Sigmoid colon (tissue), 6 donors: ENCODE measurements at regions not wholly inside any gene's neighbourhood (a gene's known extent, or its start where the extent isn't known, plus 50 kb on each side); places are given as distances from the start of the nearest gene placed in this dataset.

Experiments used
- DNase-seq: peaks from one replicate; pipeline ENCODE4 v3.0.0-alpha.2; 2019
- H3K27ac ChIP-seq, 4 donors: fragments of 200-600 bp; sonication (generic); one replicate each; pipeline ENCODE4 v1.5.1; 2016 to 2019; ENCODE audit warnings: mild to moderate bottlenecking in 1 of 4
- H3K27me3 ChIP-seq, 3 donors: fragments of 200-600 bp; sonication (generic); one replicate each; pipeline ENCODE4 v1.5.1; 2019; ENCODE audit warnings: mild to moderate bottlenecking in 1 of 3
- H3K36me3 ChIP-seq, 4 donors: fragments of 200-600 bp; sonication (generic); one replicate each; pipeline ENCODE4 v1.5.1; 2016 to 2019
- H3K4me1 ChIP-seq, 4 donors: fragments of 200-600 bp; sonication (generic); one replicate each; pipeline ENCODE4 v1.5.1; 2017 to 2019
- H3K4me3 ChIP-seq, 4 donors: fragments of 200-600 bp; sonication (generic); one replicate each; pipeline ENCODE4 v1.5.1; 2017 to 2019; ENCODE audit warnings: mild to moderate bottlenecking in 2 of 4, moderate library complexity in 1 of 4
- H3K9me3 ChIP-seq, 4 donors: fragments of 200-600 bp in 3 of 4; sonication (generic) in 3 of 4; one replicate each; pipeline versions ENCODE4 v1.5.1 to v1.6.1; 2013 to 2019
- EP300 ChIP-seq, 4 donors: sonication (generic); formaldehyde crosslinking; IDR thresholded peaks; one replicate each; pipeline ENCODE4 v1.6.1; 2017; ENCODE audit warnings: antibody characterized with exemption in 4 of 4
- POLR2A ChIP-seq, 2 donors: fragments of 450-650 bp; IDR thresholded peaks; one replicate each; pipeline ENCODE4 v1.6.1; 2016; ENCODE audit warnings: antibody characterized with exemption in 2 of 2, mild to moderate bottlenecking in 2 of 2, moderate library complexity in 2 of 2
- POLR2AphosphoS5 ChIP-seq, 4 donors: sonication (generic); formaldehyde crosslinking; IDR thresholded peaks; one replicate each; pipeline ENCODE4 v1.6.1; 2017; ENCODE audit warnings: antibody characterized with exemption in 4 of 4
- WGBS, 2 donors: extraction: QIAGEN DNeasy Blood & Tissue Kit; methylation state at CpG; one replicate each; pipeline ENCODE4 v1.1.7; 2013; 5-methylcytosine and 5-hydroxymethylcytosine counted together
- intact Hi-C: fragments of 100-400 bp; cut with DNase I; formaldehyde crosslinking; loops from one replicate; pipeline ENCODE4 v1.15.1; 2023
- TF ChIP-seq, protein P1 (sequence below), 4 experiments: fragments of 450-650 bp in 3 of 4; fragments of 200-600 bp in 1 of 4; IDR thresholded peaks; one replicate each; pipeline ENCODE4 v1.5.1; 2016 to 2019; ENCODE audit warnings: antibody characterized with exemption in 4 of 4, mild to moderate bottlenecking in 3 of 4, moderate library complexity in 2 of 4
- donor health status: healthy with polysubstance abuse.
- donor health status: healthy.

DNA sequence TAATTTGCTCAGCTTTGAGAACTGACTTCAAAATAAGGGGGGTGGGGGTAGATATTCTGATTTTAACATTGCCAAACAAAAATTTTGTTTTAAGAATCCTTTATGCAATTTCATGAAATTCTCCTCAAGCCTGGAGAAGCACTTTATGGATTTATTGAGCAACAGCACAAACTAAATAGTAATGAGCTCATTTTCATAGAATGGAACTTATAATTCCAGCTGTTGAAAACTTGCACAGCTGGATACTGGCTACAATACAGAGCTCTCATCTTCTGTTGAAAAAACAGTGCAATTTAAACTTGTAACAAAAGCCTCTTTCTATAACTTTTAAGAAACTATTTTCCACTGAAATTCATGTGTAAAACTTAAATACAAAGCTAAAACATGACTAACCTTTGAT is 137.6 kb upstream of the FN1 start:
- Histone ChIP-seq H3K4me1 (no peaks in the 10 kb centered on the region), H3K27ac (no peak overlapping the region), H3K27me3 (no peaks in the 10 kb centered on the region), H3K36me3 (no peaks in the 10 kb centered on the region), H3K9me3 (no peaks in the 10 kb centered on the region), H3K4me3 (no peak overlapping the region)
- TF ChIP-seq EP300 (IDR thresholded peaks at IDR 0.05) (no peak), POLR2AphosphoS5 (IDR thresholded peaks at IDR 0.05) (no peak), POLR2A (IDR thresholded peaks at IDR 0.05) (no peak)
- TF ChIP-seq, protein P1, sequence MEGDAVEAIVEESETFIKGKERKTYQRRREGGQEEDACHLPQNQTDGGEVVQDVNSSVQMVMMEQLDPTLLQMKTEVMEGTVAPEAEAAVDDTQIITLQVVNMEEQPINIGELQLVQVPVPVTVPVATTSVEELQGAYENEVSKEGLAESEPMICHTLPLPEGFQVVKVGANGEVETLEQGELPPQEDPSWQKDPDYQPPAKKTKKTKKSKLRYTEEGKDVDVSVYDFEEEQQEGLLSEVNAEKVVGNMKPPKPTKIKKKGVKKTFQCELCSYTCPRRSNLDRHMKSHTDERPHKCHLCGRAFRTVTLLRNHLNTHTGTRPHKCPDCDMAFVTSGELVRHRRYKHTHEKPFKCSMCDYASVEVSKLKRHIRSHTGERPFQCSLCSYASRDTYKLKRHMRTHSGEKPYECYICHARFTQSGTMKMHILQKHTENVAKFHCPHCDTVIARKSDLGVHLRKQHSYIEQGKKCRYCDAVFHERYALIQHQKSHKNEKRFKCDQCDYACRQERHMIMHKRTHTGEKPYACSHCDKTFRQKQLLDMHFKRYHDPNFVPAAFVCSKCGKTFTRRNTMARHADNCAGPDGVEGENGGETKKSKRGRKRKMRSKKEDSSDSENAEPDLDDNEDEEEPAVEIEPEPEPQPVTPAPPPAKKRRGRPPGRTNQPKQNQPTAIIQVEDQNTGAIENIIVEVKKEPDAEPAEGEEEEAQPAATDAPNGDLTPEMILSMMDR (IDR thresholded peaks at IDR 0.05): no peak
- no peak for DNase-seq
- intact Hi-C loops: no loop called here

DNA sequence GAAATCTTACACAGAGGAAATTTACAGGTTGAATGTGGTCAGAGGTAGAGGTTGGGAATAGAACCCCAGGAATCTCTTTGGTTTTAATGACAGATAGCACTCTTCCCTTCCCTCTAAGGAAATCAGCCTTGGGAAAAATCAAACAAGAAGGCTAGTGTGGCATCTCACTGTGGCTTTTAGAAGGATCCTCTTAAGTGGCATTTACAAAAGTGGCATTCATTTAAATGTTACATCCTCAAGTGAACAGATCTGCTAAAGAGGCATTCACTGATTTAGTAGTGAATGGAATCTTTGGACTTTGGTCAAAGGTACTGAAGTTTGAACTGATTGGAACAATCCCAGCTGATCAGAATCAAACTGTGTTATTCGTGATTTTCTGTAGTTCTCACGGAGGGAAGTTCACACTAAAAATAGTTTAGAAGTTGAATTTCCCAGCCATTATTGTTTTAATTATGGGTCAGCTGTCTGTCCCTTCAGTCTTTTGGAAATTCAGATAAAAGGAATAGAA is 136.5 kb upstream of the FN1 start:
- DNase-seq: no peak
- no peaks in the 10 kb centered on the region for H3K4me1 ChIP-seq
- no peak overlapping the region for H3K27ac ChIP-seq
- H3K9me3 ChIP-seq: no peaks in the 10 kb centered on the region
- H3K27me3 ChIP-seq: no peaks in the 10 kb centered on the region
- TF ChIP-seq, protein P1 (IDR thresholded peaks at IDR 0.05): no peak
- TF ChIP-seq POLR2AphosphoS5 (IDR thresholded peaks at IDR 0.05): no peak
- TF ChIP-seq POLR2A (IDR thresholded peaks at IDR 0.05): no peak
- TF ChIP-seq EP300 (IDR thresholded peaks at IDR 0.05): no peak
- intact Hi-C loops: no loop called here
- no peak overlapping the region for H3K4me3 ChIP-seq
- WGBS, 2 donors: 30 to 69% methylated on average over 2 of the region's 2 CpGs
- no peaks in the 10 kb centered on the region for H3K36me3 ChIP-seq

DNA sequence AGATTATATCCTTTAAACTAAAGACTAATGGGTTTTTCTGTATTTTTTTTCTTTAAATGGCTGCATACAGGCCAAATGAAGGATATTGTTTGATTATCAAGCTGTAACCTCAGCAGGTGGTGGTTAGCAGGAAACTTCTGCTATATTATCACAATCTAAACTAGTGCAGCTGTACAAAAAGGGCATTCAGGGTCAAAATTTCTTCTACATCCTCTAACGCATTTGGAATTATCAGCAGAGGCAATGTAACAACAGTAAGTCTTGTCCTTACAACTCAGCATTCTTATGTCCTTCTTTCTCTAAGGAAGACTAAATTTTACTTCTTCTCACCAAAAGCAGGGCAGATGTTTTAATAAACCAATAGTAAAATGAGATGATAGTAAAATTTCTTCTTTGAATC is 135.8 kb upstream of the FN1 start:
- H3K36me3 ChIP-seq: no peaks in the 10 kb centered on the region
- no peak for TF ChIP-seq POLR2AphosphoS5 (IDR thresholded peaks at IDR 0.05)
- no peak for TF ChIP-seq POLR2A (IDR thresholded peaks at IDR 0.05)
- TF ChIP-seq, protein P1 (IDR thresholded peaks at IDR 0.05): no peak
- no peak for TF ChIP-seq EP300 (IDR thresholded peaks at IDR 0.05)
- H3K27ac ChIP-seq: no peak overlapping the region
- H3K9me3 ChIP-seq: no peaks in the 10 kb centered on the region
- DNase-seq: no peak
- H3K27me3 ChIP-seq: no peaks in the 10 kb centered on the region
- H3K4me1 ChIP-seq: no peaks in the 10 kb centered on the region
- no peak overlapping the region for H3K4me3 ChIP-seq
- intact Hi-C loops: no loop called here
- 5 to 22% methylated on average over 1 of the region's 1 CpG for WGBS, 2 donors

DNA sequence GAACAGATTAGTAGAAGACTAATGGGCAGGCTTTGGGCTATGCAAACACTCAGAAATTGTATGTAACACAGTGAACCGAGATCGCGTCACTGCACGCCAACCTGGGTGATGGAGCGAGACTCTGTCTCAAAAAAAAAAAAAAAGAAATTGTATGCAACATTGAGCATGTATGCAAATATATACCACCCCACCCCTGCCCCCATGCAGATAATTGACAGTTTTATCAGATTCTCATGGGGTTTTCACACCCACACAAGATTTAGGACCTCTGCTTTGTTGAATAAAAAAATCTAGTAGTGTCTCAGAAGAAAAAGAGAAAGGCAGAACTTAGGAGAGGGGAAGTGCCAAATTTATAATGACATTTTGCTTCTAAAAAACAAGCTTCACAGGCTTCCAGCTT is 131.6 kb upstream of the FN1 start:
- Histone ChIP-seq H3K4me1 (no peaks in the 10 kb centered on the region), H3K27me3 (no peaks in the 10 kb centered on the region), H3K36me3 (no peaks in the 10 kb centered on the region), H3K4me3 (no peak overlapping the region), H3K27ac (no peak overlapping the region), H3K9me3 (no peaks in the 10 kb centered on the region)
- no peak for TF ChIP-seq POLR2A (IDR thresholded peaks at IDR 0.05)
- no peak for TF ChIP-seq EP300 (IDR thresholded peaks at IDR 0.05)
- intact Hi-C loops: no loop called here
- WGBS, 2 donors: 90 to 94% methylated on average over 5 of the region's 5 CpGs
- DNase-seq: no peak

DNA sequence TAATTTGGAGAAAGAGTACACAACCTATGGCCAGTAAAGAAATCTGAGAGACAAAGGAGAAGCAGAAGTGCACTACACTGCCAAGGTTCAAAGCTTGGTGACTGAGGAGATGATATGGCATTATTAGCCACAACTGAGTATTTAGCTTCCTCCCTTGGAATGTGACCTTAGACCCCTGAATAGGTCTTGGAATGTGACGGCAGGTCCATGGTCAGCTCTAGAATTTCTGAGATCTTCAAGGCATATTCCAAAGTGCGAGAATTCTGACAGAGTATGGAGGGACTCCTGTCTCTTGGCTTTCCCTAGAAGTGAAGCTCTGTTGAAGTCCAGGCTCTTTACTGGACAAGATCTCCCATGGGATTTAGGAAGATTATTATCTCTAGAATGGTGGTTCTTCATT is 130.0 kb upstream of the FN1 start:
- WGBS, 2 donors: 95 to 97% methylated on average over 2 of the region's 2 CpGs
- no peaks in the 10 kb centered on the region for H3K9me3 ChIP-seq
- H3K27me3 ChIP-seq: no peaks in the 10 kb centered on the region
- DNase-seq: no peak
- H3K4me1 ChIP-seq: no peaks in the 10 kb centered on the region
- TF ChIP-seq EP300 (IDR thresholded peaks at IDR 0.05): no peak
- no peak for TF ChIP-seq POLR2A (IDR thresholded peaks at IDR 0.05)
- TF ChIP-seq, protein P1 (IDR thresholded peaks at IDR 0.05): no peak
- TF ChIP-seq POLR2AphosphoS5 (IDR thresholded peaks at IDR 0.05): no peak
- no peak overlapping the region for H3K27ac ChIP-seq
- no peak overlapping the region for H3K4me3 ChIP-seq
- intact Hi-C loops: no loop called here
- no peaks in the 10 kb centered on the region for H3K36me3 ChIP-seq
